ENCODE measurements at regions not wholly inside any gene's neighbourhood (a gene's known extent, or its start where the extent isn't known, plus 50 kb on each side); places are given as distances from the start of the nearest gene placed in this dataset.

DNA sequence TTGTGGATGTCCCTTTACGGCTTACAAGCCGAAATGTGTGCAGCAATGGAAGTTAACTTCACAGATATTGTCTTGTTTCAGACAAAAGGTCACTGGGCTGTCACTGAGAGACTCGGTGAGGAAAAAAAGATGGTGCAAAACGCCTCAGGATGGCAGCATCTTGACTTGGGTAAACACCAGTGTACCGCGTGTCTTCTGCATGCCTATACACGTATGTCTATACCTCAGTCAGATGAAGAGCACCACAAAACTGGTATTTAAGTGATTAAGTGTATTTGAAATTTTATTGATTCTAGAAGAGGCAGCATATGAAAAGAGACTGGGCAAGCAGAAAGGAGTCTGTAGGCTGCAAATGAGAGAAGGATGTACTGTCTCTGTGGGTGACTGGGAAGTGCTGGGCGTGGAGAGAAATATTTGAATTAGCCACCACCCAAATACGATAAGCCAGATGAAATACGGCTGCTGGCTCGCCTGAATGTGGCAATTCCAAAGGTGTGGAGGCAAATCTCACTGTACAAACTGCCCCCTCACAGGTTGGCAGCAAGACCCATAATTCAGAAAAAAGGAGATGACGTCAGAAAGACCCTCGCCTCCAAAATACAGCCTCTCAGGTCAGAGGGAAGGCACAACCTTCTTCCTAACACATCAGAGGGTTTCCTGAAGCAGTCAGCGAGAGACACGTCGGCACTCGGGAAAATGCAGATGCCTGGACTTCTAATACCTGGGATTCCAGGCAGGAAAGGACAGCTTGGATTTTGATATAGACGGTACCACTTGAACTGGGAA is 53.4 kb upstream of the NEO1 start:
- TF ChIP-seq, protein P1, sequence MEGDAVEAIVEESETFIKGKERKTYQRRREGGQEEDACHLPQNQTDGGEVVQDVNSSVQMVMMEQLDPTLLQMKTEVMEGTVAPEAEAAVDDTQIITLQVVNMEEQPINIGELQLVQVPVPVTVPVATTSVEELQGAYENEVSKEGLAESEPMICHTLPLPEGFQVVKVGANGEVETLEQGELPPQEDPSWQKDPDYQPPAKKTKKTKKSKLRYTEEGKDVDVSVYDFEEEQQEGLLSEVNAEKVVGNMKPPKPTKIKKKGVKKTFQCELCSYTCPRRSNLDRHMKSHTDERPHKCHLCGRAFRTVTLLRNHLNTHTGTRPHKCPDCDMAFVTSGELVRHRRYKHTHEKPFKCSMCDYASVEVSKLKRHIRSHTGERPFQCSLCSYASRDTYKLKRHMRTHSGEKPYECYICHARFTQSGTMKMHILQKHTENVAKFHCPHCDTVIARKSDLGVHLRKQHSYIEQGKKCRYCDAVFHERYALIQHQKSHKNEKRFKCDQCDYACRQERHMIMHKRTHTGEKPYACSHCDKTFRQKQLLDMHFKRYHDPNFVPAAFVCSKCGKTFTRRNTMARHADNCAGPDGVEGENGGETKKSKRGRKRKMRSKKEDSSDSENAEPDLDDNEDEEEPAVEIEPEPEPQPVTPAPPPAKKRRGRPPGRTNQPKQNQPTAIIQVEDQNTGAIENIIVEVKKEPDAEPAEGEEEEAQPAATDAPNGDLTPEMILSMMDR (IDR thresholded peaks at IDR 0.05) = no peak
- Histone ChIP-seq H3K27ac (ENCODE audit: low read length) (no peak overlapping the region), H3K36me3 (ENCODE audit: control insufficient read depth, insufficient read depth, low read length) (no peaks in the 10 kb centered on the region), H3K27me3 (ENCODE audit: control insufficient read depth, insufficient read depth, low read length) (peaks cover 2% of the 10 kb centered on the region), H3K4me3 (ENCODE audit: low read length) (no peak overlapping the region), H3K9me3 (ENCODE audit: control insufficient read depth, insufficient read depth, low read length) (no peaks in the 10 kb centered on the region), H3K4me1 (ENCODE audit: control insufficient read depth, insufficient read depth, low read length) (no peaks in the 10 kb centered on the region)
- ATAC-seq (no peak), DNase-seq (no peak)
- Mint-ChIP-seq H3K27ac (no peak overlapping the region), H3K9me3 (no peaks in the 10 kb centered on the region), H3K4me3 (no peak overlapping the region), H3K36me3 (no peaks in the 10 kb centered on the region), H3K27me3 (ENCODE audit: low read depth in 2 of 2) (peaks cover 7 to 20% of the 10 kb centered on the region in 2 donors), H3K4me1 (no peaks in the 10 kb centered on the region)
- intact Hi-C loops (cut with micrococcal nuclease) = no loop called here
- WGBS (ENCODE audit: insufficient coverage) = 89% methylated on average over 18 of the region's 18 CpGs

DNA sequence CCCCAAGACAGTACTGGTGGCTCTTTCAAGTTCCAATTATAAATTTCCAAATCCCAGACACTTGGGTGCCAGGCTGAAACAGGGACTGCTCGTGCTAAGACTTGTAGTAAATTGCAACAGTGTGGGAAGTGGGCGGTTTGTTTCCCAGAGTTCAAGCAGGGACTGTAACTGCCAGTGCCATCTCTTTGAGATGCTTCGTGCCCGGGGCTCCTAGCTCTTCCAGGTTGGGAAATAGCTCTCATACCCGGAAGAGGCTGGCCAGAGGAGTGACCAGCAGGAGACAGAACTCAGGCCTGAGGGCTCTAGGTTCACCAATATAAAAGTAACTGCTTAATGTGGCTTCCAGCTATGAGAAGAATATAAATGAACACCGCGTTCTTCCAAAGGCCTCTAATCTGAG is 54.0 kb upstream of the NEO1 start:
- H3K9me3 ChIP-seq (ENCODE audit: control insufficient read depth, insufficient read depth, low read length) = no peaks in the 10 kb centered on the region
- no peak overlapping the region for H3K27ac ChIP-seq (ENCODE audit: low read length)
- intact Hi-C loops (cut with micrococcal nuclease) = no loop called here
- peaks cover 7 to 20% of the 10 kb centered on the region in 2 donors for H3K27me3 Mint-ChIP-seq (ENCODE audit: low read depth in 2 of 2)
- no peak overlapping the region for H3K27ac Mint-ChIP-seq
- H3K27me3 ChIP-seq (ENCODE audit: control insufficient read depth, insufficient read depth, low read length) = peaks cover 2% of the 10 kb centered on the region
- TF ChIP-seq, protein P1 (IDR thresholded peaks at IDR 0.05) = no peak
- H3K4me1 ChIP-seq (ENCODE audit: control insufficient read depth, insufficient read depth, low read length) = no peaks in the 10 kb centered on the region
- H3K9me3 Mint-ChIP-seq = no peaks in the 10 kb centered on the region
- WGBS (ENCODE audit: insufficient coverage) = 79% methylated on average over 7 of the region's 7 CpGs
- no peaks in the 10 kb centered on the region for H3K4me1 Mint-ChIP-seq
- H3K4me3 Mint-ChIP-seq = no peak overlapping the region
- H3K36me3 Mint-ChIP-seq = no peaks in the 10 kb centered on the region
- H3K36me3 ChIP-seq (ENCODE audit: control insufficient read depth, insufficient read depth, low read length) = no peaks in the 10 kb centered on the region
- H3K4me3 ChIP-seq (ENCODE audit: low read length) = no peak overlapping the region
- ATAC-seq = no peak
- DNase-seq = no peak

DNA sequence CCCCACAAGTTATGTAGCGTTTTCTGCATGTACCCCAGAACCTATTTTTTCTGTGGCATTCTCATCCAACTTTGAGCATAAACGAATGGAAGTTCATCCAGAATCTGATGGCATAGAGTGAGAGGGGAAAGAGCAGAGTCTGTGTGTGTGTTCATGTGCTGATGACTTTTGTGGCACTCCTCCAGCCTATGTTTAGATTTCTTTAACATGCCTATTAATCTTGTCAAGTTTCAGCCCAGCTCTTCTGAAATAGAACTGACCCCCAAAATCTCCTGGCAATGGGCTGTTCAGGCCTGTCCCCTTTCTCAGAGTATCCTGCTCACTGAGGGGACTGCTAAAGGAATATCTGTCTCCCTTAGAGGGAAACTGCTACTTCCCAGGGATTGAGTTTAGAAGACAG is 56.4 kb upstream of the NEO1 start:
- H3K4me1 Mint-ChIP-seq = no peaks in the 10 kb centered on the region
- intact Hi-C loops (cut with micrococcal nuclease) = no loop called here
- H3K9me3 Mint-ChIP-seq = no peaks in the 10 kb centered on the region
- DNase-seq (no peak), ATAC-seq (no peak)
- no peaks in the 10 kb centered on the region for H3K9me3 ChIP-seq (ENCODE audit: control insufficient read depth, insufficient read depth, low read length)
- H3K4me1 ChIP-seq (ENCODE audit: control insufficient read depth, insufficient read depth, low read length) = no peaks in the 10 kb centered on the region
- H3K36me3 ChIP-seq (ENCODE audit: control insufficient read depth, insufficient read depth, low read length) = no peaks in the 10 kb centered on the region
- H3K27me3 ChIP-seq (ENCODE audit: control insufficient read depth, insufficient read depth, low read length) = peaks cover 2% of the 10 kb centered on the region
- no peak overlapping the region for H3K27ac ChIP-seq (ENCODE audit: low read length)
- H3K27me3 Mint-ChIP-seq (ENCODE audit: low read depth in 2 of 2) = peaks cover 7 to 20% of the 10 kb centered on the region in 2 donors
- H3K36me3 Mint-ChIP-seq = no peaks in the 10 kb centered on the region
- no peak overlapping the region for H3K27ac Mint-ChIP-seq
- TF ChIP-seq, protein P1 (IDR thresholded peaks at IDR 0.05) = no peak
- H3K4me3 ChIP-seq (ENCODE audit: low read length) = no peak overlapping the region
- no peak overlapping the region for H3K4me3 Mint-ChIP-seq
- 80% methylated on average over 2 of the region's 2 CpGs for WGBS (ENCODE audit: insufficient coverage)

Data from natural killer cell (primary cell).